Endothelial cell of umbilical vein (primary cell): ENCODE measurements at regions not wholly inside any gene's neighbourhood (a gene's known extent, or its start where the extent isn't known, plus 50 kb on each side); places are given as distances from the start of the nearest gene placed in this dataset.

Experiments used
- BruUV-seq: library from RNA; stranded (reverse); fragments of 400-500 nt; replicated peaks from 2 replicates; lab custom pipeline; 2021; lab: Mats Ljungman, UMichigan
- CTCF ChIA-PET: fragments of 300-600, 350-600 bp; sonication (Branson Sonifier 250); formaldehyde crosslinking; loops from one replicate; lab custom pipeline; 2021; ENCODE audit warnings: antibody characterized with exemption, inconsistent platforms; lab: Charles Lee
- POLR2A ChIA-PET: fragments of 300-600, 350-600 bp; sonication (Branson Sonifier 250); formaldehyde crosslinking; loops from one replicate; lab custom pipeline; 2021; ENCODE audit warnings: antibody characterized with exemption, inconsistent platforms; lab: Charles Lee
- DNase-seq: peaks from one replicate; pipeline ENCODE4 v3.0.0-alpha.2; 2011; ENCODE audit warnings: low read depth, low spot score
- FAIRE-seq: peaks from 2 replicates; lab custom pipeline; 2011; peaks lifted over from hg19 to GRCh38; lab: Jason Lieb, UNC
- H2AFZ ChIP-seq: 2 replicates; pipeline ENCODE4 v1.6.0; 2012; ENCODE audit warnings: low read depth, low read length, control low read depth, inconsistent platforms
- H3K27ac ChIP-seq: 2 replicates; pipeline ENCODE4 v1.5.1; 2011; ENCODE audit warnings: low read depth, mild to moderate bottlenecking, control low read depth, low read length, moderate library complexity; ENCODE audit not compliant: insufficient read depth
- H3K27me3 ChIP-seq, 2 experiments: 2 replicates each; pipeline versions ENCODE4 v1.6.0 to v1.6.1; 2011; ENCODE audit warnings: low read length in 2 of 2, mixed read lengths in 1 of 2; ENCODE audit not compliant: control insufficient read depth in 2 of 2, insufficient read depth in 2 of 2
- H3K36me3 ChIP-seq, 2 experiments: 2 replicates in 1 of 2; 3 replicates in 1 of 2; pipeline ENCODE4 v1.5.1; 2011; ENCODE audit warnings: low read length in 2 of 2, mild to moderate bottlenecking in 1 of 2, moderate library complexity in 1 of 2; ENCODE audit not compliant: control insufficient read depth in 2 of 2, insufficient read depth in 2 of 2; ENCODE audit errors: extremely low read depth in 1 of 2
- H3K4me1 ChIP-seq: 3 replicates; pipeline ENCODE4 v1.5.1; 2011; ENCODE audit warnings: mild to moderate bottlenecking, low read length; ENCODE audit not compliant: control insufficient read depth, insufficient read depth; ENCODE audit errors: extremely low read depth
- H3K4me2 ChIP-seq: 2 replicates; pipeline ENCODE4 v1.6.1; 2011; ENCODE audit warnings: low read length, control low read depth, mixed read lengths; ENCODE audit not compliant: insufficient read depth
- H3K4me3 ChIP-seq, 3 experiments: fragments of 200-600 bp in 1 of 3; sonication (generic), shearing (Covaris generic) in 1 of 3; replicated peaks in 1 of 3; 2 replicates each; pipeline ENCODE4 v1.5.1; 2011 to 2016; ENCODE audit warnings: control low read depth in 3 of 3, low read length in 3 of 3, mild to moderate bottlenecking in 2 of 3, inconsistent platforms in 1 of 3, low read depth in 1 of 3, moderate library complexity in 1 of 3; ENCODE audit not compliant: insufficient read depth in 1 of 3
- H3K79me2 ChIP-seq: 2 replicates; pipeline ENCODE4 v1.6.0; 2012; ENCODE audit warnings: low read length, inconsistent platforms; ENCODE audit not compliant: control insufficient read depth, insufficient read depth
- H3K9ac ChIP-seq: replicated peaks from 2 replicates; pipeline ENCODE3; 2011; ENCODE audit warnings: low read length, control low read depth; ENCODE audit not compliant: insufficient read depth; ENCODE audit errors: extremely low read depth
- H3K9me1 ChIP-seq: replicated peaks from 3 replicates; pipeline ENCODE4 v1.6.0; 2011; ENCODE audit warnings: mild to moderate bottlenecking, low read length; ENCODE audit not compliant: control insufficient read depth, insufficient read depth; ENCODE audit errors: extremely low read depth
- H3K9me3 ChIP-seq: replicated peaks from 2 replicates; pipeline ENCODE4 v1.5.1; 2012; ENCODE audit warnings: low read length, inconsistent platforms; ENCODE audit not compliant: control insufficient read depth, insufficient read depth
- H4K20me1 ChIP-seq: replicated peaks from 2 replicates; pipeline ENCODE3; 2011; ENCODE audit warnings: mild to moderate bottlenecking, low read length; ENCODE audit not compliant: control insufficient read depth, insufficient read depth; ENCODE audit errors: extremely low read depth
- EZH2 ChIP-seq: IDR thresholded peaks from 2 replicates; pipeline ENCODE4 v1.6.1; 2012; ENCODE audit warnings: borderline replicate concordance, low read depth, mild to moderate bottlenecking, moderate library complexity, low read length, inconsistent platforms; ENCODE audit not compliant: severe bottlenecking
- FOS ChIP-seq: IDR thresholded peaks from 2 replicates; pipeline ENCODE4 v1.6.1; 2011; ENCODE audit warnings: mild to moderate bottlenecking, low read length, moderate library complexity, borderline replicate concordance; ENCODE audit not compliant: insufficient read depth
- GATA2 ChIP-seq: IDR thresholded peaks from 2 replicates; pipeline ENCODE4 v1.7.0; 2011; ENCODE audit warnings: low read depth, mild to moderate bottlenecking, moderate library complexity, mixed read lengths, low read length; ENCODE audit not compliant: insufficient read length, insufficient read depth
- JUN ChIP-seq: IDR thresholded peaks from 2 replicates; pipeline ENCODE4 v1.6.1; 2011; ENCODE audit warnings: borderline replicate concordance, low read depth; ENCODE audit not compliant: insufficient read length, insufficient read depth
- MAX ChIP-seq: IDR thresholded peaks from 2 replicates; pipeline ENCODE4 v1.6.1; 2011; ENCODE audit not compliant: insufficient read depth, insufficient read length
- MYC ChIP-seq: IDR thresholded peaks from one replicate; pipeline ENCODE4 v1.6.1; 2011; ENCODE audit warnings: mild to moderate bottlenecking, low read depth, low read length
- POLR2A ChIP-seq: IDR thresholded peaks from 2 replicates; pipeline ENCODE4 v1.6.1; 2012; ENCODE audit warnings: low read depth, mild to moderate bottlenecking, control low read depth, low read length
- POLR2AphosphoS5 ChIP-seq: IDR thresholded peaks from 2 replicates; pipeline ENCODE4 v1.6.1; 2012; ENCODE audit warnings: low read depth, mild to moderate bottlenecking, control low read depth, low read length, moderate library complexity; ENCODE audit not compliant: insufficient read depth
- dilution Hi-C: fragments of 300-500 bp; cut with MboI; formaldehyde crosslinking; loops from one replicate; pipeline ENCODE4 v1.15.0; 2019; ENCODE audit warnings: low sequenced_read_pairs; ENCODE audit not compliant: extremely low pct_ligation_motif_present
- intact Hi-C: fragments of 100-400 bp; cut with micrococcal nuclease; formaldehyde crosslinking; loops from one replicate; pipeline ENCODE4 v1.10.0; 2022
- TF ChIP-seq, protein P1 (sequence below), 2 donors: IDR thresholded peaks; 1 replicate in 1 of 2; 2 replicates in 1 of 2; pipeline ENCODE4 v1.5.1; 2011; ENCODE audit warnings: low read length in 2 of 2, mild to moderate bottlenecking in 2 of 2, moderate library complexity in 2 of 2, control low read depth in 1 of 2, inconsistent platforms in 1 of 2, low read depth in 1 of 2; ENCODE audit not compliant: insufficient read depth in 1 of 2; ENCODE audit errors: extremely low read depth in 1 of 2

DNA sequence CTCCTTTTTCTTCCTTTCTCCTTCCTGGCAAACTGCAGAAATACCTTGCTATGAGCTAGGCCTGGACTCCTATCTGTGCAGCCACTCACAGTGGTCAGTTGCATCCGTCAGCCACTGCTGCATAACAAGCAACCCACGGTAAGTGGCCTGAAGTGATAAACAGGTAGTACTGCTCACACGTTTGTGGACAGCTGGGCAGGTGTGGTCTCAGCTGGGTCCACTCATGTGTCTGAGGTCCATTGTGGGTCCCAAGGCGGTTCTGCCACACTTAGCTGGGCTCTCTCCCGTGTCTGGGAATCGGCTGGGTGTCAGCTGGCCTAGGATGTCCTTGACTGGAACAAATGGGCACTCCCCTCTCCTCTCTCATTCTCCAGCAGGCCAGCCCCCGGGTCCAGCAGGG is 109.3 kb downstream of the BRD1 start:
- H3K27me3 ChIP-seq, result no peaks in the 10 kb centered on the region
- no peaks in the 10 kb centered on the region for H3K36me3 ChIP-seq
- TF ChIP-seq, protein P1, sequence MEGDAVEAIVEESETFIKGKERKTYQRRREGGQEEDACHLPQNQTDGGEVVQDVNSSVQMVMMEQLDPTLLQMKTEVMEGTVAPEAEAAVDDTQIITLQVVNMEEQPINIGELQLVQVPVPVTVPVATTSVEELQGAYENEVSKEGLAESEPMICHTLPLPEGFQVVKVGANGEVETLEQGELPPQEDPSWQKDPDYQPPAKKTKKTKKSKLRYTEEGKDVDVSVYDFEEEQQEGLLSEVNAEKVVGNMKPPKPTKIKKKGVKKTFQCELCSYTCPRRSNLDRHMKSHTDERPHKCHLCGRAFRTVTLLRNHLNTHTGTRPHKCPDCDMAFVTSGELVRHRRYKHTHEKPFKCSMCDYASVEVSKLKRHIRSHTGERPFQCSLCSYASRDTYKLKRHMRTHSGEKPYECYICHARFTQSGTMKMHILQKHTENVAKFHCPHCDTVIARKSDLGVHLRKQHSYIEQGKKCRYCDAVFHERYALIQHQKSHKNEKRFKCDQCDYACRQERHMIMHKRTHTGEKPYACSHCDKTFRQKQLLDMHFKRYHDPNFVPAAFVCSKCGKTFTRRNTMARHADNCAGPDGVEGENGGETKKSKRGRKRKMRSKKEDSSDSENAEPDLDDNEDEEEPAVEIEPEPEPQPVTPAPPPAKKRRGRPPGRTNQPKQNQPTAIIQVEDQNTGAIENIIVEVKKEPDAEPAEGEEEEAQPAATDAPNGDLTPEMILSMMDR (IDR thresholded peaks at IDR 0.05; ENCODE audit: extremely low read depth in 1 of 2, insufficient read depth in 1 of 2, low read depth in 1 of 2, low read length in 2 of 2), result no peak
- TF ChIP-seq FOS, result no peak
- H3K9me1 ChIP-seq, result no peaks in the 10 kb centered on the region
- H3K4me3 ChIP-seq, result no peak overlapping the region
- dilution Hi-C loops (no loop called here), intact Hi-C loops (no loop called here)
- no peak overlapping the region for H2AFZ ChIP-seq
- H3K27ac ChIP-seq, result no peak overlapping the region
- POLR2A ChIA-PET, result no interaction called here
- H3K79me2 ChIP-seq, result no peaks in the 10 kb centered on the region
- FAIRE-seq, result no peak
- H3K4me2 ChIP-seq, result no peak overlapping the region
- H3K9ac ChIP-seq, result no peak overlapping the region
- CTCF ChIA-PET, result no interaction called here
- no peaks in the 10 kb centered on the region for H3K9me3 ChIP-seq
- BruUV-seq, result no TSS peak
- no peaks in the 10 kb centered on the region for H4K20me1 ChIP-seq
- no peaks in the 10 kb centered on the region for H3K4me1 ChIP-seq
- DNase-seq, result no peak

DNA sequence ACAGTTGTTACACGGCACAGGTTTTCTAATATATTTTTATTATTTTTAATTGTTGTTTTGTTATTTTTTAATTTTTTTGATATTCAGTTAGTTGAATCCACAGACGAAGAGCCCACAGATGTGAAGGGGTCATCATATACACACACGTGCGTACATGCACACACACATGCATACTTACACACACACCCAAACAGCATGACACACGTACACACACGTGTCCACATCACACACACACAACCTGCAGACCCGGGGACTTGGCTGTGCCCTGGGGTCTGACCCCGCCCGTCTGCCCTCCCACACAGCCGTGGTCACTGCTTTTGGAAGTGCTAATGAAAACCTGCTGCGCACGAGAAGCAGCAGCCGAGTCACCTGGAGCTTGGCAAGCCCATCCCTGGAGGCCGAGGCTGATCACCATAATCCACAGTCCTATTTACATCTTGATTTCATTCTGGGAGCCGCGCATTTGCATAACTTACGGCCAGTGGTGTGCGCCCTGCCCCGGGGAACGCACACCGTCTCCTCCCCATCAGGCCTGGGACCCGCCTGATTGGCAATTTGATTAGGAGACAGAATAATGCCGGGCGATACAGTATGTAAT is 110.3 kb downstream of the BRD1 start:
- FAIRE-seq (no peak), DNase-seq (no peak)
- H3K9ac ChIP-seq, result no peak overlapping the region
- POLR2A ChIA-PET, result no interaction called here
- no peak overlapping the region for H3K4me2 ChIP-seq
- dilution Hi-C loops, result no loop called here
- H3K27ac ChIP-seq, result no peak overlapping the region
- BruUV-seq, result no TSS peak
- H4K20me1 ChIP-seq, result no peaks in the 10 kb centered on the region
- CTCF ChIA-PET, result no interaction called here
- no peak overlapping the region for H3K4me3 ChIP-seq
- no peaks in the 10 kb centered on the region for H3K9me3 ChIP-seq
- no peaks in the 10 kb centered on the region for H3K36me3 ChIP-seq
- no peaks in the 10 kb centered on the region for H3K79me2 ChIP-seq
- TF ChIP-seq POLR2A (no peak), MAX (no peak), GATA2 (no peak), EZH2 (no peak), FOS (no peak), POLR2AphosphoS5 (no peak), JUN (no peak), MYC (no peak)
- TF ChIP-seq, protein P1 (IDR thresholded peaks at IDR 0.05; ENCODE audit: extremely low read depth in 1 of 2, insufficient read depth in 1 of 2, low read depth in 1 of 2, low read length in 2 of 2), result no peak
- no peak overlapping the region for H2AFZ ChIP-seq
- H3K4me1 ChIP-seq, result no peaks in the 10 kb centered on the region
- no peaks in the 10 kb centered on the region for H3K9me1 ChIP-seq
- intact Hi-C loops, result no loop called here
- H3K27me3 ChIP-seq, result no peaks in the 10 kb centered on the region
